Peyer's patch (tissue), 4 donors: ENCODE measurements at regions not wholly inside any gene's neighbourhood (a gene's known extent, or its start where the extent isn't known, plus 50 kb on each side); places are given as distances from the start of the nearest gene placed in this dataset.

ENCODE experiments used
- CTCF ChIP-seq, 6 experiments: fragments of 450-650 bp in 4 of 6; fragments of 200-600 bp in 2 of 6; sonication (generic) in 1 of 6; IDR thresholded peaks; one replicate each; pipeline ENCODE4 v1.5.1; 2017 to 2019; ENCODE audit warnings: antibody characterized with exemption in 6 of 6, mild to moderate bottlenecking in 3 of 6, moderate library complexity in 1 of 6
- POLR2A ChIP-seq, 2 donors: fragments of 450-650 bp; IDR thresholded peaks; one replicate each; pipeline ENCODE4 v1.5.1; 2017; ENCODE audit warnings: antibody characterized with exemption in 2 of 2, mild to moderate bottlenecking in 2 of 2, moderate library complexity in 2 of 2

- no peak for TF ChIP-seq CTCF (IDR thresholded peaks at IDR 0.05)
- TF ChIP-seq POLR2A (IDR thresholded peaks at IDR 0.05) = no peak
Observed at GRCh38 chr9:115882911-115883310, 270.7 kb upstream of the PAPPA start.
